Posterior vena cava (tissue), 2 donors: ENCODE measurements at regions not wholly inside any gene's neighbourhood (a gene's known extent, or its start where the extent isn't known, plus 50 kb on each side); places are given as distances from the start of the nearest gene placed in this dataset.
"Not testable (repeated sequence)": the region's sequence is repeated elsewhere in the genome, so short reads cannot be mapped to it uniquely, and the experiment has no call there.

Source experiments
- DNase-seq: peaks from one replicate; pipeline ENCODE4 v3.0.0-alpha.2; 2020; ENCODE audit warnings: low spot score
- intact Hi-C, 2 donors: fragments of 100-400 bp; cut with DNase I; formaldehyde crosslinking; loops; one replicate each; pipeline versions ENCODE4 v1.14.1 to v1.14.2; 2022 to 2023
- donor health status: DM: yes; HTN: yes; CAD: no.
- donor health status: DM: yes; HTN: yes; CAD: no.

DNA sequence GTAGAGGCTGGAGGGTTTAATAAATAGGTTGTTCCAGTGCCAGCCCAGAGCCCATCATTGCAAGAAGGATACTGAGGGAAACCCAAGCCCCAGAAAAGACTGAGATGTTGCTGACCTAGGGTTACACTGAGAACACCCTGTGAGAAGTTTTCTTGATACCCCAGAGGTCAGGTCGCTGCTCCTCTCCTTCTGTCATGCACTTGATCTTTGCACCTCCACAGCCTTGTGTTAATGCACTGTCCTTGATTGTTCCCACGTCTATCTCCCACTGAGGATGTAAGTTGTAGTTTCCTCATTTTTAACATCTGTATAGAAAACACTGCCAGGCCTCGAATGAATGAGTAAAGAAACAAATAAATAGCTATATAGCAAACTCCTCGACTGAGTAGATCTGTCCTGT lies 195.3 kb upstream of the AHR start:
- intact Hi-C loops = no loop called here
- DNase-seq = no peak

- intact Hi-C loops = no loop called here
- no peak for DNase-seq
Observed at GRCh38 chr7:17103984-17104383, 194.5 kb upstream of the AHR start.

GRCh38 chr7:17104419-17104818 lies 194.0 kb upstream of the AHR start:
- no peak for DNase-seq
- intact Hi-C loops = no loop called here

GRCh38 chr7:17105701-17106100 lies 192.8 kb upstream of the AHR start:
- intact Hi-C loops = no loop called here

GRCh38 chr7:17108049-17108584 lies 190.3 kb upstream of the AHR start:
- intact Hi-C loops = no loop called here
- DNase-seq = no peak

More at GRCh38 chr7:17105701-17106100, 192.8 kb upstream of the AHR start:
- no peak for DNase-seq

DNA sequence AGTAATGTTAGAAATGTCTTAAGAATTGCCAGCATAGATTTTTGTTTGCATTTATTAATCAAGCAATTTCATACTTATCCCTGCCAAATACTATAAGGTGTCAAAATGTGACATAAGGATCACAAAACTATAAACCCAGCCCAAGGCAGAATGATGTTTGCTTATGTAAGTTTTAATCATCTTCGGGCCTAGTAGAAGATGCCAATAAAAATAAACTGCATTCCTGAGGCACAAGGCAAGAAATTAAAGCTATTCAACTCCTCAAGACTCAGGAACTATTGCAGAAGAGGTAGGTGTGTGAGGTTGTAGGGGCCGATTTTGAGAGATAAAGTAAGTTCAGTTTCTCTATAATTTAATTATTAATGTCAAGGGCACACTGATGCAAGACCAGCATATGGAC lies 189.4 kb upstream of the AHR start:
- DNase-seq = no peak
- intact Hi-C loops = no loop called here

- DNase-seq, intact Hi-C loops: not testable (repeated sequence)
Observed at GRCh38 chr7:17113770-17114169, 184.7 kb upstream of the AHR start.

DNA sequence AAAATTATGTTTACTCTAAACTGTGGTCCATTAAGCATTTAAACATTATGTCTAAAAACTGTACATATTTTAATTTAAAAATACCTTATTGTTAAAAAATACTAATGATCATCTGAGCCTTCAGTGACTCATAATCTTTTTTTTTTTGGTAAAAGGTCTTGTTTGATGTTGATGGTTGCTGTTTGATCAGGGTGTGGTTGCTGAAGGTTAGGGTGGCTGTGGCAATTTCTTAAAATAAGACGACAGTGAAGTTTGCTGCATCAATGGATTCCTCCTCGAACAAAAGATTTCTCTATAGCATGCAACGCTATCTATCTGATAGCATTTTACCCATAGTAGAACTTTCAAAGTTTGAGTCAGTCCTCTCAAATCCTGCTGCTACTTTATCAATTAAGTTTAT lies 180.0 kb upstream of the AHR start:
- intact Hi-C loops = no loop called here

GRCh38 chr7:17120756-17121155 lies 177.7 kb upstream of the AHR start:
- intact Hi-C loops = no loop called here
- DNase-seq = no peak

More for the DNA sequence above, 180.0 kb upstream of the AHR start:
- no peak for DNase-seq

GRCh38 chr7:17121671-17122070 lies 176.8 kb upstream of the AHR start:
- DNase-seq = no peak
- intact Hi-C loops = no loop called here

DNA sequence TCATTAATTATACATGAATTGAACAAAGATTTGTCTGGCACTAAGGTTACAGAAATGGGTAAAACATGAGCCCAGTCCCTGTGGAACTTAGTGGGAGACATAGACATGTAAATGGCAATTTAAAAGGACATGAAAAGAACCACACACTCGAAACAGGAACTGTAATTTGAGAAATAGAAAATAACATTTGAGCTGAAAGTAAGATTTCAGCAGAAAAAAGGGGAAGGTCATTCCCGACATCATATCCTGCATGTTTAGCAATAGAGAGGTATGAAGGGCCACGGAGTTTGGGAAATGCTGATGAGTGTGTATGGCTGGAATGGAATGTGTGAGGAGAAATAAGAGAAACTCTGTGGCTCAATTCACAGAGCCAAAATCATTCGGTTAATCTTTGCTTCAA lies 175.4 kb upstream of the AHR start:
- intact Hi-C loops = no loop called here
- DNase-seq = no peak

DNA sequence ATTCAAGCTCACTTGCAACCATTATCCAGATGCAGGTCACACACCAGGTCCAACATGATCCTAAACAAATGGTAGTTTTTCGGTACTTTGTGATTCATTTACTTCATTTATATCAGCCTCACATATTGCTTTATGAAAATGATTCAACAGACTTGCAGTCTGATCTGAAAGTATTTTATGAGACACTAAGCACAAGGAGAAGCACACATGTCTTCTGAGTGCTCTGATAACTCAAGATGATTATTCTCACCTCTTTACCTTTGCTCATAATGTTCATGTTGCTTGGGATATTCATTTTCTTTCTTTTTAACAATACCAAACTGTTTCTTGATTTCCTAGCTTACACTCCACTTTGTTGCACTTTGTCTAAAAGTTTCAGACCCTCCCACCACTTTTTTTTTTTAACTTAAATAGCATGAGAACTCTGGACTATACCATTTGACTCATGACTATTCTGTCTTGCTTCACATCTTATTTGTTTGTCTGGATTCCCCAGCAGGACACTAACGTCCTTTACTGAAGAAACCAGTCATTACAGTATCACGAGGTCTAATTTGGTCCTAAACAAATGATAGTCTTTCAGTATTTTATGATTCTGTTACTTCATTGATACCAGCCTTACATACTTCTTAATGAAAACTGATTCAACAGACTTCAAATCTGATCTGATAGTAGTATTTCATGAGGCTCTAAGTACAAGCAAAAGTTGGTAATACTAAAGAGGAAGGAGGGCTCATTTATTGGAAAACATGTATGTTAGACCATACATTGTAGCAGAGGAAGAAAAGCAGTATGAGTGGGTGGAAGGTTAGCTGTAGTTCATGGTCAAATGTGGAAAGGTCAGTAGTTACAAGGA lies 171.8 kb upstream of the AHR start:
- DNase-seq = no peak
- intact Hi-C loops = no loop called here

- DNase-seq = no peak
- intact Hi-C loops = no loop called here
Observed at GRCh38 chr7:17129218-17129617, 169.2 kb upstream of the AHR start.

DNA sequence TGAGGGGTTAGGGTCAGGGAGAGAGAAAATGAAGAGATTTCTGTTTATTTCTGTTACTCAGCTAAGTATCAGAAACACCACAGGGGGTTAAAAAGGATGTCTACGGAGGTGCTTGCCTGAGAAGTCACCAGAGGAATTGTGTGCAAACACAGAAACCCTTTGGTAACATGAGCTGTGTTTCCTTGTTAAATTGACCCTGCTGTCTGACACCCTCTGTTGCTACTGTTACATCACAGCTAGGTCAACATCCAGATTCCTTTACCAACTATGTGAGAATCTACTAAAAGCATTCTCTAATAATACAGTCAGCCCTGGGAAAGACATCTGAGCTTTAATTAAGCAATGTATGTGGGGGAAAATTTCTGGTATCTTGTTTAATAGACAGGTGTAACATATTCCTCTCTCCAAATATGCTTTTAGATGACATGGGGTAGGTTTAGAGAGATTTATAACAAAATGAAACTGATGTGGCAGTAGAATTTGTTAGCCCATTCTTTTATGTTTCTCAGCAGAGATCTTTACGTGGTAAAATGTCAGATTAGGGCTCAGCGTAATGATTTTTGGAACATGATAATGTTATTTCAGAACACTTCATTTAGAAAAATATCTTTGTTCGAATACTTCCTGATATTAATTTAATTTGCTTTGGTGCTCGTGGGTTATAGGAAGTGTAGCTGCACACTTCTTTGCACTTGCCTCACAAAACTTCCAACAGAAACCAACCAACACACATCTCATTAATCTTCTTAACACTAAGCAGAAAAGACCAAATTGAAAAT lies 168.0 kb upstream of the AHR start:
- DNase-seq = no peak
- intact Hi-C loops = no loop called here

DNA sequence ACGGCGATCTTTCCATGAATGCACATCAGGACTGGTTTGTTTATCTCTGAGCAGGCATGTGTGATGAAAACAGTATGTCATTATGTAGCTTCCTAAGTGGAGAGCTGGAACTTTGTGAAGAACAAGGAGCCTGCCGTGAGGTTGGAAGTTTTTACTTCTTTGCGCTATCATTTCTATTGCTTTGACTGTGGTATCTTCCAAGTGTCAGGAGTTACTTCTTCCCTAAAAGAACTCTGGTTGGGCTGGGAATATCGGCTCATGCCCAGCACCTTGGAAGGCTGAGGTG lies 167.4 kb upstream of the AHR start:
- no peak for DNase-seq
- intact Hi-C loops = no loop called here

DNA sequence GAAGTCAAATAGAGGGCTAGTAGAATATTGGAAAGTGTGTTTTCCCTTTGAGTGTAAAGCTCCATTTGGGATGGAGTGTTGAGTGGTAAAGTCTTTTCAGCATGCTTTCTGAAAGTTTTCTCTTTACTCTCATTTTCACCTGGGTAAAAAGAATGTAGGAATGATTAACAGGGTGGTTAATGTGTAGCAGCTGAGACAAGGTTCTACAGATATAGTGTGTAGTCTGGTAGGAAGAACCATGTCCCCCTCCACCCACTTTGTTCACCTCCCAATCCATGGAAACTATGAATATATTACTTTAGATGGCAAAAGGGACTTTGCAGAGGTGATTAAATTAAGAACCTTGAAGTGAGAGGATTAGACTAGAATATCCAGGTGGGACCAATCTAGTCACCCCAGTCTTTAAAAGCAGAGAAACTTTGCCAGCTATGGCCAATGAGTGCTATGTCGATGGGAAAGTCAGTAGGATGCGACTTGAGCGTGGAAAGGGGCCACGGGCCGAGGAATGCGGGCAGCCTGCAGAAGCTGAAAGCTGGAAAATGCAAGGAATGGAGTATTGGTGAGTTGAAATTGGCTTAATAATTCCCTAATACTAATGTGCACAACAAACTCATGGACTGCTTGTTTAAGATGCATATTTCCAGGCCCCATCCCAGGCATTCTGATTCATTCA lies 166.3 kb upstream of the AHR start:
- no peak for DNase-seq
- intact Hi-C loops = no loop called here

DNA sequence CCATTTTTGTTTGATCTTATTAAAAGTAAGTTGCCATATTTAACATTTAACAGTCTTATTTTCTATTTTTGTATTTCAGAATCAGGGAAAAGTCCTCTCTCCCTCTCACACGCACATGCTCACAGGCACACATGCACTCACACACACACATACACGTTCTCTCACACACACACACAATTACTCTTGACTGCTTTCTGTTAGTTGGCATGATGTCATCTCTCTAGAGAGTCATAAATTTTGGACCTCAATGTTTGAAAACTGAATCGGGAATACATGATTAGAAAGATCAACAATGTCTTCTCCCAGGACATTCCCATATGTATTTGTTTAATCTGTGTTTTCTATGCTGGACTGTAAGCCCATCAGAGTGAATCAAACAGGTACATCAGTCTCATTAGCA lies 165.7 kb upstream of the AHR start:
- intact Hi-C loops = no loop called here

DNA sequence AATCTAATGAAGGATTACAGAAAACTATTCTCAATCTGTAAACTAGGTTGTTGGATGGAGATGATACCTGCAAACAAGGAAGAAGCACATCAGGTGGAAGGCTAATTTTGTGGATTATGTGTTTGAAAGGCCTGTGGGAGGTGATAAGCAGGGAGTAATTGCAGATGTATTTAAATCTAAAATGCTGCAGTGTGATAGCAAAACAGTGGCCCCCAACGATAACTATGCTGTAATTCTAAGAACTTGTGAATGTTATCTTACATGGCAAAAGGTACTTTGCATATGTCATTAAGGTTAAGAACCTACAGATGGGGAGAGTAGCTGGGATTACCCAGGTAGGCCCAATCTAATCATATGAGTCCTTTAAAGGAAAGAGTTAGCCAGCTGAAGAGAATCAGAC lies 164.5 kb upstream of the AHR start:
- intact Hi-C loops = no loop called here
- DNase-seq = no peak

More for the DNA sequence above, 165.7 kb upstream of the AHR start:
- DNase-seq = no peak

DNA sequence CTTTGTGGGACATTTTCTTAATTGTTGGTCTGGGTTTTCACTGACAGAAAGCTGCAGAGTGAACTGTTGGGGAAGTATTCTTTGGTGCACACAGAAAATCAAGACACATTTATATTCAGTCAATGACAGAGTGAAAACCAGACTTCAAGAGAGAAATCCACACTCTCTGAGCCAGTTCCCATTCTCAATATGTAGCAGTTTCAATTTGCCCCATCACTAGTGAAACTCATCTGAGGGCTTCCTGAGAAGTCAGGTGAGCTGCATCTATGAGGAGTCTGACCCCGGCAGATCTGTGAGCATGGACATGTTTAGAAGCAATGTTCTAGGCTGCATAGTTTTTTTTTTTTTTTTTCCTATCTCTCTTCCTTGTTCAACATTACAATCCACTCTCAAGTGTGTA lies 163.7 kb upstream of the AHR start:
- DNase-seq = no peak
- intact Hi-C loops = no loop called here

DNA sequence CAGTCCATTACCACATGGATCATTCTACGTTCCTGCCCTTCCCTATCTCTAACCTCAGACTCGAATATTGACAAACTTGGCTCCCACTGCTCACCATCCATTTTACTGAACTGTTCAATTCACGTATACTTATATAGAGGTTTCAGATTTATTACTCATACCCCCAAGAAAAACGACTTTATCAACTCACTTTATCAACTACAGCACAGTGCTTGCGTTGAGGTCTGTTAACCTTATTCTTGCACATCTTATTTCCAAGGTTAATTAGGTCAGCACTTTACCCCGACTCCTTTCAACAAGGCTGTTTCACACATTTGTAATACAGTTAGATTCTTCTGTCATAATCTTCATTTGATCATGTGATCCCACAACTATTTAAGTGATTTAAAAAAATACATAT lies 162.3 kb upstream of the AHR start:
- DNase-seq = no peak
- intact Hi-C loops = no loop called here
